ENCODE measurements at regions not wholly inside any gene's neighbourhood (a gene's known extent, or its start where the extent isn't known, plus 50 kb on each side); places are given as distances from the start of the nearest gene placed in this dataset.
"Not testable (repeated sequence)": the region's sequence is repeated elsewhere in the genome, so short reads cannot be mapped to it uniquely, and the experiment has no call there.

DNA sequence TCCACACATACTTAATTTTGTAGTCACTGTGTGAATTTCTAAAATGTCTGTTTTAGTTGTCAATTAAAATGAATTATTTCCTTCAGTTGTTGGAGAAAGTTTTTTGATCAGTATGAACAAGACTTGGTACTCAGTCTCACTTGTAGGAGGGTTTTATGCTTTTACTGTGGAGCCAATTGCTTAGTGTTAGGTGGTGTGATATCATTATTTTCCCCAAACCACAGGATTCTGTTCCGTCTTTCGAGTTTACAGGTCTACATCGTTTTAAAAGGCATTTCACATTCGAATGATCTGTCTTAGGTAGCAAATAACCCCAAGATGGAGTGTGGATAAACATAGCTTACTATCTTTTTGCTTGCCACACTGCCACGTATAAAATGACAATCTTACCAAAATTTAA, 803.1 kb downstream of the SATB2 start:
- DNase-seq: no peak

DNA sequence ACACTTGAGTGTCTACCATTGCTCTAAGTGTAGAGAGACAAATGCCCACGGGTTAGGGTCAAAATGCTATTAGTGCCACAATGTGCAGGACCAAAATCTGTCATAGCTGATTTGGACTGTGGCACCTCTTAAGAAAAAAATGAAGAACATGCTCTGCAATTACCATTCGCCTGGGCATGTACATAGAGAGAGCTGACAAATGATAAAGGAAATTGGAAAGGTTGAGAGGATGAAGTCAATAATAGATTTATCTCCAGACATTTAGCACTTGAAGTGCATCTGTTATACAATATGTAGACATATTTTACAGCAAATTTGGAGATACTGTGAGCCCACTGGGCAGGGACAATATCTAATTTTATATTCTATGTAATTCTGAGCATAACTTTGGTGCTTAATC, 804.4 kb downstream of the SATB2 start:
- intact Hi-C loops (cut with DNase I): no loop called here
- DNase-seq: no peak

More for the DNA sequence above, 803.1 kb downstream of the SATB2 start:
- intact Hi-C loops (cut with DNase I): no loop called here

DNA sequence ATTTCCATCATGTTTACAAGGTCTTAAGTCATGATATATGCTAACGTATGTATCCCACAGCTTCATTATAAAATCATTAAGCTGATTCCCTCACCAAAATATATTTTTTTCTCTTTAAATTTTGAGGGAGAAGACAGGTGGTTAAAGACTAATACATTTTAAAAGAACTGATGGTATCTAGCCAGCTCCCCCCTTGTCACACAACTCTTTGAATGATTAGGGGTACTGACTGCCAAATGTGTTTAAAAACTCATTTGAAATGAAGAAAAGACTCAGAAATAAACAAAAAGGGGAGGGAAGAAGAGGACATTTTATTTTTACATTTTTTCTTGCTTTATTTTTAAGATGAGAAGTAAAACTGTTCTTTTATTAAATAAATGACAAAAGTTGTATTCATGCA, 805.3 kb downstream of the SATB2 start:
- intact Hi-C loops (cut with DNase I): no loop called here
- no peak for DNase-seq

GRCh38 chr2:198645816-198646215, 811.9 kb downstream of the SATB2 start:
- intact Hi-C loops (cut with DNase I): no loop called here
- DNase-seq: no peak

- DNase-seq: no peak
- intact Hi-C loops (cut with DNase I): no loop called here
Observed at GRCh38 chr2:198641161-198641560, 816.6 kb downstream of the SATB2 start.

DNA sequence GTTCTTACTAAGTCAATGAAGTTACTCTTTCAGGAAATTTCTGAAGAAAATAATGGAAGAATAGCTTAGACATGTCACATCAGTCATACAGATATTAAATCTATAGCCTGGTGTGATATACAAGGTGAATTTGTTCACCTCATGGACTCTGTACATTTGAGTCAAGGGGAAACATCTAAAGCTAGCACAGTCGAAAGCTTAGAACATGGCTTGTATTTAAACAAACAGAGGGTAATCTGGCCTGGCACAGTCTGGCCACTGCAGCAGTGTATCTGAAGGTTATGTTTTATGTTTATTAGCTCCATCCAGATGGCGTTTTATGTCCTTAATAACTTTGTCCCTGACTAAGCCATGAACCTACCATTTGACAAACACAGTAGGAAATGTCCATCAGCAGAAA, 817.3 kb downstream of the SATB2 start:
- intact Hi-C loops (cut with DNase I): no loop called here
- DNase-seq: no peak

- intact Hi-C loops (cut with DNase I): no loop called here
- no peak for DNase-seq
Observed at GRCh38 chr2:198639580-198639979, 818.2 kb downstream of the SATB2 start.

- no peak for DNase-seq
- intact Hi-C loops (cut with DNase I): no loop called here
Observed at GRCh38 chr2:198638577-198638976, 819.2 kb downstream of the SATB2 start.

- DNase-seq: no peak
- intact Hi-C loops (cut with DNase I): no loop called here
Observed at GRCh38 chr2:198630384-198630783, 826.0 kb downstream of the PLCL1 start.

DNA sequence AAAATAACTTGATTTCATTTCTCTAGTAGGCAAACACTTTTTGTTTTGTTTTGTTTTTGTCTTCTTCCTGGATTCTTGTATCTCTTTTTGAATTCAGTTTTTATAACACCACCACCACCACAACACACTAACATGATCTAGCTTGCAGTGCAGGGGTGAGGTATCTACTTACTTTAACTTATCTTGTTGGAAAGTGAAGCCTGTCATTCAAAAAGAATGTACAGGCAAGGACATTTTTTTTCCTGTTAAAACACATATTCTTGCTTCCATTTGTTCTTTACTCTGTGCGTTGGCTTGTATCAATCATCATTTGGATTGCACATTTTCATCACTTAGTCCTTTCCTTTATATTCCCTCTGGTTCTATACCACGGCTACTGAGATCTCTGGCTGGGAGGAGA, 824.2 kb downstream of the PLCL1 start:
- intact Hi-C loops (cut with DNase I): no loop called here
- DNase-seq: no peak

GRCh38 chr2:198622986-198623730, 818.8 kb downstream of the PLCL1 start:
- no peak for DNase-seq
- intact Hi-C loops (cut with DNase I): no loop called here

GRCh38 chr2:198615972-198616371, 811.6 kb downstream of the PLCL1 start:
- intact Hi-C loops (cut with DNase I): no loop called here
- no peak for DNase-seq

DNA sequence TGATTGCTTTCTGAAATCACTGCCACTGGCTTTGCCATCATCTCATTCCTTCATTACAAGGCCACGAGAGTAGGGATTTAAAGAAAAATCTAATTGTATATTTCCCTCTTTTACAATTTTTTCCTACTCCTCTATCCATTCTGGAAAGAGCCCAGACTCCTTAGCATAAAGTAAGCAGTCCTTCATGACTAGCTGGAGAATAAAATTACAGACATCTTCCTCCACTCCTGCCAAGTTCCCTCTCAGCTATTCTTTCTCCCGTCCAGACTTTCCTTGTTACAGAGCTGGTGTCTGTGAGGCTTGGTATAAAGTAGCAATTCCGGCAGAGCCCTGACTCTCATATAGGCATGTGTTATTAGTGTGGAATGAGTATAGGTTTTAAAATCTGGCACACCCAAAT, 806.8 kb downstream of the PLCL1 start:
- intact Hi-C loops (cut with DNase I): no loop called here
- DNase-seq: no peak

GRCh38 chr2:198604599-198604998, 800.2 kb downstream of the PLCL1 start:
- DNase-seq: no peak
- intact Hi-C loops (cut with DNase I): no loop called here

DNA sequence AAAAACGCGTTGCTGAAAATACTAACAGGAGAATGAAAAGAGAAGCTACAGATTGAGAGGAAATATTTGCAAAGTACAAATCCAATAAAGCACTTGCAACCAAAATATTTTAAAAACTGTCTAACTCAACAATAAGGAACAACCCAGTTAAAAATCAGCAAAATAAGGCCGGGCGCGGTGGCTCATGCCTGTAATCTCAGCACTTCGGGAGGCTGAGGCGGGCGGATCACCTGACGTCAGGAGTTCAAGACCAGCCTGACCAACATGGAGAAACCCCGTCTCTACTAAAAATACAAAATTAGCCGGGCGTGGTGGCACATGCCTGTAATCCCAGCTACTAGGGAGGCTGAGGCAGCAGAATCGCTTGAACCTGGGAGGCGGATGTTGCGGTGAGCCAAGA, 798.6 kb downstream of the PLCL1 start:
- intact Hi-C loops (cut with DNase I): not testable (repeated sequence)
- DNase-seq: peak in 3 of 10 donors; percentile 25 to 62 (median 52)

DNA sequence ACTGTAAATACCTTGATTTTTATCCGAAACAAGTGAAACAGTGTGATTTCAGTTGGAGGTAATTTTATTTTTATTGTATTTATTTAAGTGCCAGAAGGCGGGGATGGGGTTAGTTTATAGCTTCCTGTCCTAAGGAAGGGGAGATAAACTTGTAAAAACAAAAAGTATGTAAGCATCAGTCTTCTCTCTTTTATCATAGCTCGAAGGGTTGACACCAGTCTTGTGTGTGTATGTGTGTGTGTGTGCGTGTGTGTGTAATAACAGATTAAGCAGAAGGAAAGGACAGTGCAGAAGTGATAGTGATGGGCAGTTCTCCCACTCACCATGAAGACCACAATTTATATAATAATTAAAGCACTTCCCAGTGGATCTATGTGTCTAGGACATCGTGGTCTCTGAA, 793.3 kb downstream of the PLCL1 start:
- DNase-seq: no peak
- intact Hi-C loops (cut with DNase I): no loop called here

DNA sequence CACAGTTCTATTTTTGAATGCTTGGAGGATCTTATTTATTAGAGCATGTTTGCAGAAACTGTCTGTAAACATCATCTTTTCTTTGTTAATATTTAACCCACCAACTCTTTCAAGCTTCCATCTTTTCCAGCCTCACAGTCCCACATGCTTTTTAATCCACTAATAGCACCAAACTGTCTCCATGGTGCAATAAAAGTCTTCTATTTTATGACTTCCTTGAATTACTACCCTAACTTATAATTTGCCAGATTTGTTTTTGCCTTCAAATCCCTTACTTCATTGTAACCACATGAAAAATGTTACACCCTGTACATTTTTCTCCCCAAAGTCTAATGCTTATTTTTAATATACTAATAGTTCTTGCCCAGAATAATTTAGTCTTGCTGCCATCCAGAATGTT, 792.6 kb downstream of the PLCL1 start:
- intact Hi-C loops (cut with DNase I): no loop called here
- no peak for DNase-seq

GRCh38 chr2:198595721-198596120, 791.3 kb downstream of the PLCL1 start:
- intact Hi-C loops (cut with DNase I): no loop called here

GRCh38 chr2:198591586-198591985, 787.2 kb downstream of the PLCL1 start:
- no peak for DNase-seq
- intact Hi-C loops (cut with DNase I): no loop called here

More at GRCh38 chr2:198595721-198596120, 791.3 kb downstream of the PLCL1 start:
- no peak for DNase-seq

DNA sequence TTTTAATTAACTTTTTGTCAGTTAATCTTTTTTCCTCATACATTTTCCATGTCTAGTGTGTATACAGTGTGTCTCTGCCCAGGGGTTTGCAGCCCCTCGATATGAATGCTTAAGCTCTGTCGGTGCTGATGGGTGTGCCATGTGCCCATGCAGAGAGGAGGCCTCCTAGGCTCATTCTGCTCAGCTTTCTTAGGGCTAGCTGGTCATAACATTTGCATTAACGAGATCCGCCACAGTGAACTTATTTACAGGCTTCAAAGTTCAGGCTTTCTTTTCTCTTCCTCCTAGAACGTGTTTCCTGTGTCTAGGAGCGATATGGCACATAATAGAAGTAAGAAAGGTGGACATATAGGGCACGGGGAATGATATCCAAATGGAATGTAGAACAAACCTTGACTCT, 783.3 kb downstream of the PLCL1 start:
- DNase-seq: no peak
- intact Hi-C loops (cut with DNase I): no loop called here

GRCh38 chr2:198587240-198587639, 782.8 kb downstream of the PLCL1 start:
- intact Hi-C loops (cut with DNase I): no loop called here
- DNase-seq: peak in 2 of 10 donors; percentile 35 to 52

DNA sequence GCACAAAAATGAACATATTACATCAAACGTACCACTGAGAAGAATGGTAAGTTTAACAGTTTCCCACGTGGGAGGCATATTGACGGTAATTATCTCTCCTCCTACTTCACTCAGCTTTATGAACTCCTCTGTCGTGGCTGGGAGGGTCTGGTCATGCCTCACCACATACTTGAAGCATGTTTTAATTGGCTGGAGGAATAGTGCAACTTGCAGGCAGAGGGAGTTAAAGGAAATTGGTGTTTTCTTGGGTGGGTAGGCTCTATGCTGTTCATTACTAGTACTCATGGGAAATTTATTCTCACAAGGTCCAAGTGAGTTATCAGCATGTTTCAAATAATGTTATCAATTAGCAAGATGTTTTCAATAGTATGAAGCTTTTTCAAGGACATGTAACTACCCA, 767.0 kb downstream of the PLCL1 start:
- no peak for DNase-seq
- intact Hi-C loops (cut with DNase I): no loop called here

GRCh38 chr2:198558176-198558575, 753.8 kb downstream of the PLCL1 start:
- no peak for DNase-seq
- intact Hi-C loops (cut with DNase I): no loop called here

Data from posterior cingulate gyrus (tissue), 11 donors.